PC-3 (cell line): ENCODE measurements at regions not wholly inside any gene's neighbourhood (a gene's known extent, or its start where the extent isn't known, plus 50 kb on each side); places are given as distances from the start of the nearest gene placed in this dataset.

Experiments
- ATAC-seq: fragments of 200-7000 bp; cut with Tn5 transposase; 2 replicates; pipeline ENCODE4 v1.9.1; 2020; ENCODE audit warnings: mild to moderate bottlenecking, moderate library complexity
- BruUV-seq: library from RNA; stranded (reverse); fragments of 400-500 nt; replicated peaks from 2 replicates; lab custom pipeline; 2021; lab: Mats Ljungman, UMichigan
- CTCF ChIA-PET: fragments of 300-600 bp; sonication (Branson Sonifier 250); formaldehyde crosslinking; loops from one replicate; lab custom pipeline; 2022; ENCODE audit warnings: antibody characterized with exemption; lab: Charles Lee
- POLR2A ChIA-PET: fragments of 300-600 bp; sonication (Branson Sonifier 250); formaldehyde crosslinking; loops from one replicate; lab custom pipeline; 2022; ENCODE audit warnings: antibody characterized with exemption; ENCODE audit not compliant: unreplicated experiment; lab: Charles Lee
- DNase-seq: peaks from one replicate; pipeline ENCODE4 v3.0.0-alpha.2; 2015
- H2AFZ ChIP-seq: fragments of 300-600 bp; sonication (generic); 2 replicates; pipeline ENCODE4 v1.6.0; 2016; ENCODE audit warnings: antibody characterized with exemption, low read length
- H3F3A ChIP-seq: fragments of 300-600 bp; sonication (generic); one replicate; pipeline ENCODE4 v1.6.0; 2017; ENCODE audit warnings: antibody characterized with exemption, low read length, control low read depth, mild to moderate bottlenecking; ENCODE audit not compliant: unreplicated experiment
- H3K27ac ChIP-seq: fragments of 300-600 bp; sonication (generic); 2 replicates; pipeline ENCODE4 v1.5.1; 2016; ENCODE audit warnings: mild to moderate bottlenecking, low read length
- H3K27me3 ChIP-seq: fragments of 300-600 bp; sonication (generic); 2 replicates; pipeline ENCODE4 v1.6.1; 2016; ENCODE audit warnings: low read length, mixed read lengths
- H3K36me3 ChIP-seq: fragments of 300-600 bp; sonication (generic); 2 replicates; pipeline ENCODE4 v1.6.1; 2016; ENCODE audit warnings: low read depth, mixed run types, low read length, mixed read lengths
- H3K4me1 ChIP-seq: fragments of 300-600 bp; sonication (generic); 2 replicates; pipeline ENCODE4 v1.5.1; 2016; ENCODE audit warnings: low read length; ENCODE audit not compliant: insufficient read depth
- H3K4me2 ChIP-seq: fragments of 300-600 bp; sonication (generic); 2 replicates; pipeline ENCODE4 v1.6.0; 2016; ENCODE audit warnings: low read length
- H3K4me3 ChIP-seq: fragments of 300-600 bp; sonication (generic); 2 replicates; pipeline ENCODE4 v1.5.1; 2016; ENCODE audit warnings: mild to moderate bottlenecking, low read length, mixed read lengths
- H3K79me2 ChIP-seq: fragments of 300-600 bp; sonication (generic); 2 replicates; pipeline ENCODE4 v1.6.1; 2017; ENCODE audit warnings: low read length, mixed read lengths
- H3K9ac ChIP-seq: fragments of 300-600 bp; sonication (generic); 2 replicates; pipeline ENCODE4 v1.6.0; 2016; ENCODE audit warnings: mild to moderate bottlenecking, low read length
- H3K9me2 ChIP-seq: fragments of 300-600 bp; sonication (generic); replicated peaks from 2 replicates; pipeline ENCODE4 v1.6.1; 2016; ENCODE audit warnings: mixed run types, low read length, mixed read lengths
- H3K9me3 ChIP-seq: fragments of 300-600 bp; sonication (generic); 2 replicates; pipeline ENCODE4 v1.6.1; 2016; ENCODE audit warnings: low read length, mixed read lengths
- H4K20me1 ChIP-seq: fragments of 300-600 bp; sonication (generic); 2 replicates; pipeline ENCODE4 v1.6.1; 2016; ENCODE audit warnings: low read length, mixed read lengths
- EZH2 ChIP-seq: fragments of 300-600 bp; sonication (generic); IDR thresholded peaks from one replicate; pipeline ENCODE4 v1.6.1; 2017; ENCODE audit warnings: antibody characterized with exemption, mild to moderate bottlenecking, low read length; ENCODE audit not compliant: unreplicated experiment
- EZH2phosphoT487 ChIP-seq: fragments of 300-600 bp; sonication (generic); IDR thresholded peaks from 2 replicates; pipeline ENCODE4 v1.6.1; 2018; ENCODE audit warnings: mild to moderate bottlenecking, antibody characterized with exemption, low read length, borderline replicate concordance
- intact Hi-C: fragments of 100-400 bp; cut with micrococcal nuclease; formaldehyde crosslinking; loops from 2 replicates; pipeline ENCODE4 v1.9.0; 2023
- TF ChIP-seq, protein P1 (sequence below): fragments of 300-600 bp; sonication (generic); conservative IDR thresholded peaks from 2 replicates; pipeline ENCODE4 v1.5.1; 2017; ENCODE audit warnings: antibody characterized with exemption, low read depth, mild to moderate bottlenecking, low read length

- no TSS peak for BruUV-seq
Measured at GRCh38 chr14:95431199-95432143, 85.0 kb downstream of the SYNE3 start.

DNA sequence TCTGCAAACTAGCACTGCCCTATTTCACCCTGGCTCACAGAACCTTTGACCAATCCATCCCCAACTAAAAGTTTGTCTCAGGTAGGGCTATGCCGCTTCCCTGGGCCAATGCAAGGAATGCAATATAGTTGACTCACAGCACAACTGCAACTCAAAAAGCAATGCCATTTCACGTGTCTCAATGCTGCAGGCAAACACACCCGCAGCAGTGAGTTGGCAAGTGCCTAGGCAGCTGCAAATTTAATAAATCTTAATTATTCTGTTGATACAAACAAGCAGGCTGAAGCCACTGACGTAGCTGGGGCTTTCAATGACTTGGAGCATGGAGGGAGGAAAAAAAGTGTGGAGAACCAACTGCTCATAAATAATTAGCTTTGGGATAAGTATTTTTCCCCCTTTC is 87.9 kb downstream of the SYNE3 start:
- Histone ChIP-seq H3K9ac (no peak overlapping the region), H2AFZ (no peak overlapping the region), H3K27me3 (no peaks in the 10 kb centered on the region), H3K4me2 (no peak overlapping the region), H3K9me2 (no peaks in the 10 kb centered on the region), H3K79me2 (no peaks in the 10 kb centered on the region), H3F3A (no peaks in the 10 kb centered on the region), H3K4me1 (no peaks in the 10 kb centered on the region), H3K9me3 (no peaks in the 10 kb centered on the region), H3K36me3 (no peaks in the 10 kb centered on the region), H3K4me3 (no peak overlapping the region), H3K27ac (no peak overlapping the region), H4K20me1 (no peaks in the 10 kb centered on the region)
- DNase-seq (no peak), ATAC-seq (no peak)
- BruUV-seq = no TSS peak
- TF ChIP-seq, protein P1, sequence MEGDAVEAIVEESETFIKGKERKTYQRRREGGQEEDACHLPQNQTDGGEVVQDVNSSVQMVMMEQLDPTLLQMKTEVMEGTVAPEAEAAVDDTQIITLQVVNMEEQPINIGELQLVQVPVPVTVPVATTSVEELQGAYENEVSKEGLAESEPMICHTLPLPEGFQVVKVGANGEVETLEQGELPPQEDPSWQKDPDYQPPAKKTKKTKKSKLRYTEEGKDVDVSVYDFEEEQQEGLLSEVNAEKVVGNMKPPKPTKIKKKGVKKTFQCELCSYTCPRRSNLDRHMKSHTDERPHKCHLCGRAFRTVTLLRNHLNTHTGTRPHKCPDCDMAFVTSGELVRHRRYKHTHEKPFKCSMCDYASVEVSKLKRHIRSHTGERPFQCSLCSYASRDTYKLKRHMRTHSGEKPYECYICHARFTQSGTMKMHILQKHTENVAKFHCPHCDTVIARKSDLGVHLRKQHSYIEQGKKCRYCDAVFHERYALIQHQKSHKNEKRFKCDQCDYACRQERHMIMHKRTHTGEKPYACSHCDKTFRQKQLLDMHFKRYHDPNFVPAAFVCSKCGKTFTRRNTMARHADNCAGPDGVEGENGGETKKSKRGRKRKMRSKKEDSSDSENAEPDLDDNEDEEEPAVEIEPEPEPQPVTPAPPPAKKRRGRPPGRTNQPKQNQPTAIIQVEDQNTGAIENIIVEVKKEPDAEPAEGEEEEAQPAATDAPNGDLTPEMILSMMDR = no peak
- TF ChIP-seq EZH2 (no peak), EZH2phosphoT487 (no peak)
- ChIA-PET POLR2A (no interaction called here), CTCF (no interaction called here)
- intact Hi-C loops = loop anchor here (10.0 kb wide), 1 partner anchor 346 kb away; no protein-coding TSS in a partner anchor

More at GRCh38 chr14:95431199-95432143, 85.0 kb downstream of the SYNE3 start:
- ChIA-PET CTCF (interaction anchor here (0.5 to 1.0 kb wide), 3 partner anchors 11 to 1241 kb away, joined by 3 to 4 read pairs (median 3); no protein-coding TSS in a partner anchor), POLR2A (no interaction called here)
- intact Hi-C loops = loop anchor here (5.0 to 10.0 kb wide), 2 partner anchors 327 to 744 kb away; no protein-coding TSS in a partner anchor
- Histone ChIP-seq H3K4me2 (no peak overlapping the region), H3K27ac (no peak overlapping the region), H3K9me3 (no peaks in the 10 kb centered on the region), H3K27me3 (no peaks in the 10 kb centered on the region), H3K9me2 (no peaks in the 10 kb centered on the region), H3K9ac (no peak overlapping the region), H4K20me1 (no peaks in the 10 kb centered on the region), H3F3A (no peaks in the 10 kb centered on the region), H2AFZ (peak overlapping the region; percentile 67), H3K4me1 (no peaks in the 10 kb centered on the region), H3K36me3 (no peaks in the 10 kb centered on the region), H3K4me3 (no peak overlapping the region), H3K79me2 (no peaks in the 10 kb centered on the region)
- TF ChIP-seq, protein P1 = peak; percentile 73
- no peak for TF ChIP-seq EZH2phosphoT487
- ATAC-seq (no peak), DNase-seq (peak; percentile 44)

DNA sequence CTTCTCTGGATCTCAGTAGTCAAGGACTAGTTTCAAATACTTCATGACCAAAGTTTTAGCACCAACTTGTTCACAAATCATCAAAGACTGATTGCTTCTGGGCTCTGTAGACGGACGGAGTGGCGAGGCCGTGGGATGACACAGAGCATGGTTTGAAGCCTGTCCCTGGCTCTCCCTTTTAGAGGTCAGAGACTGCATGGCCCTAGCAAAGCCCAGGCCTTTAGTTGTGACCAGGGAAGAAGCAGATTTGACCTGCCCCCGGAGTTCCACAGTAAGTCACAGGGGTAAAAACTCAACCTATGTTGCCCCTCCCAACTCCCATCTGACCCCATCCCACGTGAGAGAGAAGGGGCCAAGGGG is 90.4 kb downstream of the SYNE3 start:
- H3K9ac ChIP-seq = no peak overlapping the region
- CTCF ChIA-PET = no interaction called here
- no peak overlapping the region for H3K4me3 ChIP-seq
- H3K27ac ChIP-seq = no peak overlapping the region
- no peaks in the 10 kb centered on the region for H4K20me1 ChIP-seq
- DNase-seq = no peak
- no TSS peak for BruUV-seq
- no peaks in the 10 kb centered on the region for H3K79me2 ChIP-seq
- no peak overlapping the region for H2AFZ ChIP-seq
- POLR2A ChIA-PET = no interaction called here
- no peaks in the 10 kb centered on the region for H3F3A ChIP-seq
- H3K9me3 ChIP-seq = no peaks in the 10 kb centered on the region
- no peak overlapping the region for H3K4me2 ChIP-seq
- no peaks in the 10 kb centered on the region for H3K4me1 ChIP-seq
- TF ChIP-seq EZH2phosphoT487 = no peak
- no peak for TF ChIP-seq EZH2
- TF ChIP-seq, protein P1 = no peak
- no peak for ATAC-seq
- intact Hi-C loops = loop anchor here (10.0 kb wide), 1 partner anchor 349 kb away; no protein-coding TSS in a partner anchor
- no peaks in the 10 kb centered on the region for H3K36me3 ChIP-seq
- no peaks in the 10 kb centered on the region for H3K9me2 ChIP-seq
- no peaks in the 10 kb centered on the region for H3K27me3 ChIP-seq
